Keratinocyte (primary cell): ENCODE measurements at regions not wholly inside any gene's neighbourhood (a gene's known extent, or its start where the extent isn't known, plus 50 kb on each side); places are given as distances from the start of the nearest gene placed in this dataset.

Experiments used
- DNase-seq: peaks from one replicate; pipeline ENCODE4 v3.0.0-alpha.2; 2011; ENCODE audit warnings: low read depth, missing footprints, low spot score
- FAIRE-seq: peaks from 2 replicates; lab custom pipeline; 2011; peaks lifted over from hg19 to GRCh38; lab: Jason Lieb, UNC
- H2AFZ ChIP-seq: 2 replicates; pipeline ENCODE4 v1.6.0; 2012; ENCODE audit warnings: low read length, control low read depth, inconsistent platforms; ENCODE audit not compliant: control insufficient read depth
- H3K27ac ChIP-seq: 2 replicates; pipeline ENCODE4 v1.5.1; 2011; ENCODE audit warnings: low read length; ENCODE audit not compliant: control insufficient read depth, insufficient read depth
- H3K27me3 ChIP-seq: 3 replicates; pipeline ENCODE4 v1.6.0; 2011; ENCODE audit warnings: low read length; ENCODE audit not compliant: control insufficient read depth, insufficient read depth; ENCODE audit errors: extremely low read depth
- H3K36me3 ChIP-seq, 2 experiments: 2 replicates in 1 of 2; 3 replicates in 1 of 2; pipeline ENCODE4 v1.5.1; 2011; ENCODE audit warnings: low read length in 2 of 2, mild to moderate bottlenecking in 1 of 2; ENCODE audit not compliant: control insufficient read depth in 2 of 2, insufficient read depth in 2 of 2; ENCODE audit errors: extremely low read depth in 1 of 2
- H3K4me1 ChIP-seq: 3 replicates; pipeline ENCODE4 v1.5.1; 2011; ENCODE audit warnings: low read length; ENCODE audit not compliant: control insufficient read depth, insufficient read depth; ENCODE audit errors: extremely low read depth
- H3K4me2 ChIP-seq: 3 replicates; pipeline ENCODE4 v1.6.0; 2011; ENCODE audit warnings: low read depth, low read length; ENCODE audit not compliant: control insufficient read depth, insufficient read depth; ENCODE audit errors: extremely low read depth
- H3K4me3 ChIP-seq, 3 experiments: fragments of 200-600 bp in 1 of 3; sonication (generic) in 1 of 3; 2 replicates in 2 of 3; 3 replicates in 1 of 3; pipeline ENCODE4 v1.5.1; 2011 to 2016; ENCODE audit warnings: low read length in 3 of 3, mild to moderate bottlenecking in 3 of 3, control low read depth in 2 of 3, inconsistent platforms in 1 of 3, low read depth in 1 of 3, mixed read lengths in 1 of 3, mixed run types in 1 of 3, moderate library complexity in 1 of 3; ENCODE audit not compliant: control insufficient read depth in 2 of 3, insufficient read depth in 2 of 3; ENCODE audit errors: extremely low read depth in 1 of 3
- H3K79me2 ChIP-seq: 2 replicates; pipeline ENCODE4 v1.6.0; 2012; ENCODE audit warnings: low read length; ENCODE audit not compliant: control insufficient read depth, insufficient read depth
- H3K9ac ChIP-seq: 3 replicates; pipeline ENCODE4 v1.6.0; 2011; ENCODE audit warnings: low read length; ENCODE audit not compliant: control insufficient read depth, insufficient read depth; ENCODE audit errors: extremely low read depth
- H3K9me1 ChIP-seq: 3 replicates; pipeline ENCODE4 v1.6.0; 2011; ENCODE audit warnings: low read length; ENCODE audit not compliant: control insufficient read depth, insufficient read depth; ENCODE audit errors: extremely low read depth
- H3K9me3 ChIP-seq: 2 replicates; pipeline ENCODE4 v1.5.1; 2012; ENCODE audit warnings: low read depth, low read length; ENCODE audit not compliant: control insufficient read depth
- H4K20me1 ChIP-seq: 3 replicates; pipeline ENCODE4 v1.6.0; 2011; ENCODE audit warnings: low read length; ENCODE audit not compliant: control insufficient read depth, insufficient read depth; ENCODE audit errors: extremely low read depth
- EZH2 ChIP-seq: IDR thresholded peaks from one replicate; pipeline ENCODE4 v1.6.1; 2012; ENCODE audit warnings: inconsistent platforms, mild to moderate bottlenecking, low read length, moderate library complexity
- dilution Hi-C: fragments of 300-500 bp; cut with MboI; formaldehyde crosslinking; loops from one replicate; pipeline ENCODE4 v1.7.0; 2020; ENCODE audit warnings: low sequenced_read_pairs; ENCODE audit not compliant: extremely low pct_ligation_motif_present
- TF ChIP-seq, protein P1 (sequence below), 3 experiments: IDR thresholded peaks in 1 of 3; conservative IDR thresholded peaks in 1 of 3; optimal IDR thresholded peaks in 1 of 3; 2 replicates in 2 of 3; 3 replicates in 1 of 3; pipeline versions ENCODE3 to v1.5.1; 2011; ENCODE audit warnings: low read length in 3 of 3, mild to moderate bottlenecking in 3 of 3, moderate library complexity in 2 of 3, control low read depth in 1 of 3, inconsistent platforms in 1 of 3; ENCODE audit not compliant: insufficient read depth in 2 of 3; ENCODE audit errors: extremely low read depth in 1 of 3

GRCh38 chr14:100454437-100454836 is 131.3 kb downstream of the SLC25A47 start:
- dilution Hi-C loops, result no loop called here
- Histone ChIP-seq H3K9me3 (no peaks in the 10 kb centered on the region), H4K20me1 (no peaks in the 10 kb centered on the region), H3K27me3 (no peaks in the 10 kb centered on the region), H3K4me1 (peaks cover 5% of the 10 kb centered on the region), H3K79me2 (no peaks in the 10 kb centered on the region), H3K4me2 (no peak overlapping the region), H3K9ac (no peak overlapping the region), H3K4me3 (no peak overlapping the region), H3K27ac (no peak overlapping the region), H3K36me3 (no peaks in the 10 kb centered on the region), H2AFZ (no peak overlapping the region), H3K9me1 (no peaks in the 10 kb centered on the region)
- FAIRE-seq (no peak), DNase-seq (no peak)
- no peak for TF ChIP-seq EZH2
- TF ChIP-seq, protein P1, sequence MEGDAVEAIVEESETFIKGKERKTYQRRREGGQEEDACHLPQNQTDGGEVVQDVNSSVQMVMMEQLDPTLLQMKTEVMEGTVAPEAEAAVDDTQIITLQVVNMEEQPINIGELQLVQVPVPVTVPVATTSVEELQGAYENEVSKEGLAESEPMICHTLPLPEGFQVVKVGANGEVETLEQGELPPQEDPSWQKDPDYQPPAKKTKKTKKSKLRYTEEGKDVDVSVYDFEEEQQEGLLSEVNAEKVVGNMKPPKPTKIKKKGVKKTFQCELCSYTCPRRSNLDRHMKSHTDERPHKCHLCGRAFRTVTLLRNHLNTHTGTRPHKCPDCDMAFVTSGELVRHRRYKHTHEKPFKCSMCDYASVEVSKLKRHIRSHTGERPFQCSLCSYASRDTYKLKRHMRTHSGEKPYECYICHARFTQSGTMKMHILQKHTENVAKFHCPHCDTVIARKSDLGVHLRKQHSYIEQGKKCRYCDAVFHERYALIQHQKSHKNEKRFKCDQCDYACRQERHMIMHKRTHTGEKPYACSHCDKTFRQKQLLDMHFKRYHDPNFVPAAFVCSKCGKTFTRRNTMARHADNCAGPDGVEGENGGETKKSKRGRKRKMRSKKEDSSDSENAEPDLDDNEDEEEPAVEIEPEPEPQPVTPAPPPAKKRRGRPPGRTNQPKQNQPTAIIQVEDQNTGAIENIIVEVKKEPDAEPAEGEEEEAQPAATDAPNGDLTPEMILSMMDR (optimal IDR thresholded peaks at IDR 0.05 in 1 of 3, IDR thresholded peaks at IDR 0.05 in 1 of 3, conservative IDR thresholded peaks at IDR 0.05 in 1 of 3; ENCODE audit: extremely low read depth in 1 of 3, insufficient read depth in 2 of 3, low read length in 3 of 3), result no peak

DNA sequence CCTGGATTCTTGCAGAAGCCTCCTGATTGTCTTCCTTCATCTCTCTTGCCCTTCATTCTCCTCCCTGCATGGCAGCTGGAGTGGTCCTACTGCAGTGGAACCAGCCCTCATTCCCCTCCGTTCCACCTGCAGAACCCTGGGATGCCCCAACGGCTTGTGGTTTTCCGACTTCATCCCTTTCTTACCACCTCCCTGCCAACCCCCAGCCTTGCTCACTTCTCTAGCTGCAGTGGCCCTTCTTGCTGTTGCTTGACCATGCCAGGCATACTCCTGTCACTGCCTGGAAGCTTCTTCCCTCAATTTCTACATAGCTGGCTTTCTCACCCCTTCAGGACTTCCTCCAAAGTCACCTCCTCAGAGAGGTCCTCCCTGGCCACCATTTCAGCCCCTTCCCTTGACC is 123.3 kb downstream of the BEGAIN start:
- no peaks in the 10 kb centered on the region for H3K9me1 ChIP-seq
- no peak overlapping the region for H3K27ac ChIP-seq
- H3K9ac ChIP-seq, result no peak overlapping the region
- H3K79me2 ChIP-seq, result no peaks in the 10 kb centered on the region
- DNase-seq (no peak), FAIRE-seq (no peak)
- dilution Hi-C loops, result no loop called here
- H3K4me3 ChIP-seq, result no peak overlapping the region
- no peaks in the 10 kb centered on the region for H4K20me1 ChIP-seq
- H3K4me2 ChIP-seq, result no peak overlapping the region
- no peaks in the 10 kb centered on the region for H3K4me1 ChIP-seq
- TF ChIP-seq EZH2, result no peak
- TF ChIP-seq, protein P1 (optimal IDR thresholded peaks at IDR 0.05 in 1 of 3, IDR thresholded peaks at IDR 0.05 in 1 of 3, conservative IDR thresholded peaks at IDR 0.05 in 1 of 3; ENCODE audit: extremely low read depth in 1 of 3, insufficient read depth in 2 of 3, low read length in 3 of 3), result no peak
- no peak overlapping the region for H2AFZ ChIP-seq
- no peaks in the 10 kb centered on the region for H3K27me3 ChIP-seq
- no peaks in the 10 kb centered on the region for H3K36me3 ChIP-seq
- H3K9me3 ChIP-seq, result no peaks in the 10 kb centered on the region
